ENCODE measurements at regions not wholly inside any gene's neighbourhood (a gene's known extent, or its start where the extent isn't known, plus 50 kb on each side); places are given as distances from the start of the nearest gene placed in this dataset.

DNA sequence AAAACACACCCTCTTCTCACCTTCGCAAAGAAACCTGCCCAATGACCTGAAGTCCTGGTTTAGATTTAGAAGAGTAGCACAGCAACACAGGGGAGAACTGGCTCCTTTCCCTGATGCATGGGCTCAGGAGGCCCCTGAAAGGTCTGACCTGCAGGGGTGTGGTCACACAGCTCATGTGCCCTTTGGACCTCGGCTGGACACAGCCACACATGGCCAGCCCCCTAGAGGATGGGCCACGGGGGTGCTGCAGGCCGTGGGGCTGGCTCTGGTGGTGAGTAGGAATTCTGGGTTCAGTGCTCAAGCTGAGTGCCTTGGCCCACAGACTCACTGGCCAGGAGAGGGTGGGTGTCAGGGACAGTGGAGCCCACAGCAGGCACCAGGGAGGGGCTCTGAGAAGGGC lies 118.5 kb upstream of the ADCY1 start:
- Histone ChIP-seq H3K27me3 (peaks cover 8% of the 10 kb centered on the region; the same call in 1 of the 2 replicates), H3K27ac (no peak overlapping the region), H3K9me3 (replicated peaks) (no peaks in the 10 kb centered on the region), H3K36me3 (no peaks in the 10 kb centered on the region), H3K4me3 (no peak overlapping the region), H3K4me1 (no peaks in the 10 kb centered on the region)
- no peak for DNase-seq

DNA sequence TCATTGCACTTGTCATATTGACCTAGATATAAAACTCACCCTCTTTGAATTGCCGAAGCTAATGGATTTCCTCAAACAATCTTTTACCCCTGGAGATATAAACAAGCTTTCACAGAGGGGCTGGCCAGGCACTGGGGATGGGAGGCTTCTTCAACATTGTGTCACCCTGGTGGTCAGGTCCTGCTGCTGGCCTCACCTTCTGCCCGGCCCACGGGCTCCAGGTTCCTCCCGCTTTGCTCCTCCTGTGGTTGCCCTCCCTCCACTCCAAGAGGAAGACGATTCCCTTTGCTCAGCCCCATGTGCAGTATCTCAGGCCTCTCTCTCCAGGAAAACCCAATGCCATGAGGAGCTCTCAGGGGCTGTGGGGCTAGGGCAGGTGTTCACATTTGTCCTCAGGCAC lies 118.1 kb upstream of the ADCY1 start:
- Histone ChIP-seq H3K9me3 (replicated peaks) (no peaks in the 10 kb centered on the region), H3K27ac (no peak overlapping the region), H3K4me3 (no peak overlapping the region), H3K36me3 (no peaks in the 10 kb centered on the region), H3K27me3 (peaks cover 8% of the 10 kb centered on the region; the same call in 1 of the 2 replicates), H3K4me1 (no peaks in the 10 kb centered on the region)
- no peak for DNase-seq

DNA sequence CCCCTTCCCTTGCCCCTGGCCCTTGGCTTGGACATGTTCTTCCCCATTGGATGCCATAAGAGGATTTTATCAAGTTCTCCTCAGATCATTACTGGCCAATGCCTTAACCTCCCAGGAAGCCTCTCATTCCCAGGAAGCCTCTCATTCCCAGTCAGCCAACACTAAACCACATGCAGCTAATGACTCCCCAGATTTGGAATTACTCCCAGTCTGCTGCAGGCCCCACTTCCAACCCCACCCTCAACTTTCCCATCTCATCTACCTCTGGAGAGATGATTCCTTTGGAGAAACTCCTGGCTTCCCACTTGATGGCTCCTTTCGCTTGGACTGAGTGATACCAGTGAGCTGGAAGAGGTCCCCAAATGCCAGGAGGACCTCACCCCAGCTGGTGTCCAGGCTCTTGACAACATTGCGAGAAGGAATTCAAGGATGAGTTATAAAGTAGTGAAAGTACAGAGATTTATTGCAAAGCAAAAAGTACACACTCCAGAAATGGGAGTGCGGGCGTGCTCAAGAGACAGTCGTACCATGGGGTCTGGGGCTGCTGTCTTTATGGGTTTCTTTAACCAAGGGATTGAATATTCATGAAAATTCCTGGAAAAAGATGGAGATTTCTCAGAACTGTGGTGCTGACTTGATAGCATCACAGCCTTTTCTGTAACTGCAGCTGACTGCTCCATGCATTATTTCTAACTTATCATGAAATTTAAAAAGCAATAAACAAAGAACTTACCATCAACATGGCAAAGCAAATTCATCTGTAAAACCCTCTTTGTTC lies 117.2 kb upstream of the ADCY1 start:
- Histone ChIP-seq H3K4me1 (no peaks in the 10 kb centered on the region), H3K36me3 (no peaks in the 10 kb centered on the region), H3K9me3 (replicated peaks) (no peaks in the 10 kb centered on the region), H3K4me3 (no peak overlapping the region), H3K27ac (no peak overlapping the region), H3K27me3 (peaks cover 8% of the 10 kb centered on the region; the same call in 1 of the 2 replicates)
- DNase-seq, result no peak

DNA sequence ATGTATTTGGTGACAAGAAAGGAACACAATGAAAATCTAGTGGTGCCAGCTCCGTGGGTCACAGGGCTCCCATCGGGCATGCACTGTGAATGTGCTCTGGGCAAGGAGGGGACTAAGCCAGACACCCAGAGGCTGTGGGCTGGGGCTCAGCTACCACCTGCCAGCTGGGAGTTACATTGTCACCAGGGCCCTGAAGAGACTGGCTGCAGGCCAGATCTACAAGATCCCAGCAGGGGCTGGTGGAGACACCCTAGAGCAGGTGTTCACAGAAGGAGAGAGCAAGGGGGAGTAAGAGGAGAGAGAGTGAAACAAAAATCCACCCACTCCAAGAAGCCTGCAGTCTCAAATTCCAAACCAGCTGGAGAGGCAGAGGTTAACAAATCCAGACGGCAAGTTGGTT lies 116.6 kb upstream of the ADCY1 start:
- Histone ChIP-seq H3K27ac (no peak overlapping the region), H3K9me3 (replicated peaks) (no peaks in the 10 kb centered on the region), H3K36me3 (no peaks in the 10 kb centered on the region), H3K27me3 (peaks cover 8% of the 10 kb centered on the region; the same call in 1 of the 2 replicates), H3K4me1 (no peaks in the 10 kb centered on the region), H3K4me3 (no peak overlapping the region)
- DNase-seq, result peak; percentile 50 to 79

DNA sequence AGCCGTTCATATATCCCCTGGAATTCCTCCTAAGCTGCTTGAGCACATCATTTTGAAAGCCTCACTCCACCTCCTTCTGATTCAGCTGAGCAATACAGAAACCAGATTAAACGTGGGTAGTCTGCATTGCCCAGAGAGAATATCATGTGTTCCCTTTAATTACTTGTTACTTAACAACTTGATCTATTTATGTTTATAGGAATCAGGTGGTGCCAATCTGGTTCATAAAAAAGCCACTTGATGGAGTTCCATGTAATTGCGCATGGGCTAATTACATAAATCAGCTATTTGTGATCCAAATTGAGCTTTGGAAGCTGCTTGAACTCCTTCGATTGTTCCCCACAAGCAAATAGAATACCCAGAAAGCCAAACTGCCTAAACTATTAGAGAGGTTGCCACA lies 114.7 kb upstream of the ADCY1 start:
- no peaks in the 10 kb centered on the region for H3K9me3 ChIP-seq (replicated peaks)
- no peak overlapping the region for H3K27ac ChIP-seq
- H3K36me3 ChIP-seq, result no peaks in the 10 kb centered on the region
- DNase-seq, result no peak
- H3K4me3 ChIP-seq, result no peak overlapping the region
- H3K4me1 ChIP-seq, result no peaks in the 10 kb centered on the region
- H3K27me3 ChIP-seq, result peaks cover 8% of the 10 kb centered on the region; the same call in 1 of the 2 replicates

DNA sequence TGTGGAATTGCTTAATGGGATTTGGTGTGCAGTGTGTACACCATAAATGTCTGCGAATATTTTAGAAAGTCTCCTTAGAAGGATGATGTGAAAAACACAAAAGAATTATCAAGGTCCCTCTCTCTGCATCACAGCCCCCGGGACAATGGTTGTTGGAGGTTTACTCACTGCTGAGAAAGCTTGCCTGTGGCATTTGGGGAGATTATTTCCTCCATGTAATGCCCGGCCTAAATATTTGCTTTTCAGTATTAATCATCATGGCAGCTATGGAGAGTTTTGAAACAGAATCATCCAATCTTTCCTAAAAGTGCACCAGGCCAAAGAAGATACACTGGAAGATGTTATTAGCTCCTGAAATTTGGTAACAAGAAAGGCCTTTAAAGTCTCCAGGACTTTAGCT lies 113.8 kb upstream of the ADCY1 start:
- no peaks in the 10 kb centered on the region for H3K9me3 ChIP-seq (replicated peaks)
- no peak overlapping the region for H3K27ac ChIP-seq
- no peaks in the 10 kb centered on the region for H3K36me3 ChIP-seq
- peaks cover 8% of the 10 kb centered on the region; the same call in 1 of the 2 replicates for H3K27me3 ChIP-seq
- DNase-seq, result no peak
- H3K4me1 ChIP-seq, result no peaks in the 10 kb centered on the region
- H3K4me3 ChIP-seq, result no peak overlapping the region

DNA sequence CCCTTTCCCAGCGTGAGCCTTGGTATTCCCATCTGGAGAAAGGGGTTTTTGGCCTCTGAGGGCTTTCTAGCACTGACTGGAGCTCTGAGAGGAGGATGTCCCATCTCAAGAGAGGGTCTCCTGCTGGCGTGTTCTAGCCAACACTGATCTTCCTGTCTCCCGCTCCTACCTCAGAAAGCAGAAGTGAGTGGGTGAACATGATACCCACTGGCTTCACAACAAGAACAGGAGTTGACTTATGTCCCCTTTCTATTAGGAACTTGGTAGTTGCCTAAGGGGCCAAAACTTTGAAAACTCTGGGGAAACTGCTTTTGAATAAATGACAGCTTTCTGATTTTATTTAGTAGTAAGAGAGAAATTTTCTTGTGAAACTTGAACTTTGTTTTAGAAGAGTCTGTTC lies 113.1 kb upstream of the ADCY1 start:
- DNase-seq, result no peak
- no peaks in the 10 kb centered on the region for H3K36me3 ChIP-seq
- peaks cover 4% of the 10 kb centered on the region; the same call in 1 of the 2 replicates for H3K27me3 ChIP-seq
- H3K27ac ChIP-seq, result no peak overlapping the region
- H3K4me3 ChIP-seq, result no peak overlapping the region
- no peaks in the 10 kb centered on the region for H3K9me3 ChIP-seq (replicated peaks)
- no peaks in the 10 kb centered on the region for H3K4me1 ChIP-seq

DNA sequence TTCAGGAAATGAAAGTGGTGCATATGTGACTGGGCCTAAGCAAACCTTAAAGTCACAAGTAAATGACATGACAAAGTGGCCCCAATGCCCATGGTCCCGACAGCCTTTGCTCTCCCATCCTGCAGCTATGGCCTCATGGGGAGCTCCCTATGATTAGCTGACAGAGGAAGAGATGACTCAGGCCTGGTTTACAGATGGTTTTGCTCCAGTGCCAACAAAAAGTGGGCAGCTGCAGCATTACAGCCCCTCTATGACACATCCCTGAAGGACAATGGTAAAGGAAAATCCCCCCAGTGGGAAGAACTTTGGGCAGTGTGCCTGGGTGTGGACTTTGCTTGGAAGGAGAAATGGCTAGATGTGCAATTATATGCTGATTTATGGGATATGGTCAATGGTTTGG lies 105.1 kb upstream of the ADCY1 start:
- no peak overlapping the region for H3K4me3 ChIP-seq
- no peak overlapping the region for H3K27ac ChIP-seq
- H3K27me3 ChIP-seq, result peaks cover 7% of the 10 kb centered on the region; the same call in 1 of the 2 replicates
- H3K9me3 ChIP-seq (replicated peaks), result no peaks in the 10 kb centered on the region
- H3K4me1 ChIP-seq, result no peaks in the 10 kb centered on the region; the same call in 1 of the 2 replicates
- H3K36me3 ChIP-seq, result no peaks in the 10 kb centered on the region
- no peak for DNase-seq

DNA sequence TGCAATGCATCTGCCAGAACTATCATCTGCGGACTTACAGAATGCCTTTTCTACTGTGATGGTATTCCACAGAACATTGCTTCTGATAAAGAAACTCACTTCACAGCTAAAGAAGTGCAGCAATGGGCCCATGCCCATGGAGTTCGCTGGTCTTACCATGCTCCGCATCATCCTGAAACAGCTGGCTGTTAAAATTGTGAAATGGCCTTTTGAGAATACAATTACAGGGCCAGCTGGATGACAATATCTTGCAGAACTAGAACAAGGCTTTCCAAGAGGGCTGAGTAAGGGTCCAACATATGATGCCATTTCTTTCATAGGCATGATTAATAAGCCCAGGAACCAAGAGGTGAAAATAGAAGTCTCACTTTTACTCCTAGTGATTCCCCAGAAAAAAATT lies 104.1 kb upstream of the ADCY1 start:
- Histone ChIP-seq H3K4me3 (no peak overlapping the region), H3K9me3 (replicated peaks) (no peaks in the 10 kb centered on the region), H3K27ac (no peak overlapping the region), H3K4me1 (no peaks in the 10 kb centered on the region; the same call in 1 of the 2 replicates), H3K27me3 (peaks cover 7% of the 10 kb centered on the region; the same call in 1 of the 2 replicates), H3K36me3 (no peaks in the 10 kb centered on the region)
- DNase-seq, result no peak

DNA sequence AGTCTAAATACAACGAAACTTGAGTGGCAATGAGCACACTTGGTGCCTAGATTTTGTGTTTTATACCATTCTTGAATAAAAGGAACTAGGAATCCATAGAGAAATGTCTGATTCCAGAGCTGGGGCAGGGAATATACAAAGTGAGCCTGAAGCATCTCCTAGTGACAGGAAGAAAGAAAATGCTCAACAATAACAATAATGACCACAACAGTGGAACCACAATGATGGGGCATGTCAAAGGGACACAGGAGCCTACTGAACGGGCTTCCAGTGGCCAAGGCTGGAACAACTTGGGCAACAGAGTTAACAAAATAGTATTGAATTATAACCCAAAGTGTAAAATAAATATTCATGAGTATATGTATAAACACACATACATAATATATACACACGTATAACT lies 94.4 kb upstream of the ADCY1 start:
- H3K9me3 ChIP-seq (replicated peaks), result 0 out of 2 replicates have a peak, but pooled peaks cover 3% of the 10 kb centered on the region
- no peaks in the 10 kb centered on the region for H3K36me3 ChIP-seq
- no peaks in the 10 kb centered on the region for H3K4me1 ChIP-seq
- H3K4me3 ChIP-seq, result no peak overlapping the region
- H3K27ac ChIP-seq, result no peak overlapping the region
- no peak for DNase-seq
- H3K27me3 ChIP-seq, result no peaks in the 10 kb centered on the region

DNA sequence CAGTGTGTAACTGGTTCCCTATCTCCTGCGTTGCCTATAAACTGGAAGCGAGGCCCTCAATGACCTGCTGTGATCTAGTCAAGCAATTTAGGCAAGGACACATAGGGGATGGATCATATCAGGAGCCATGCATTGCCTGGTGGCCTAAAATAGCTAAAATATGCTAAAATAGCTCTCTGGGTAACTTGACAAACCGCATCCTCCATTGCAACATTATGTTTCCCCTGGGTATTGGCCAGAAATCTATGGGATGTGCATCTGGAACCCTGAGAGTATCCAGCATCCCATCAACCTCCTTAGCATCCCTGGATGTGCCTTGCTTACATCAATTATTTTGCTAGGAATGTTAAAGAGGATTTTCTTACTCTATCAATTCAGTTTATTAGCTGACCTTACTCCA lies 91.7 kb upstream of the ADCY1 start:
- no peak overlapping the region for H3K4me3 ChIP-seq
- H3K36me3 ChIP-seq, result no peaks in the 10 kb centered on the region
- H3K27ac ChIP-seq, result no peak overlapping the region
- no peaks in the 10 kb centered on the region for H3K4me1 ChIP-seq
- DNase-seq, result no peak
- H3K9me3 ChIP-seq (replicated peaks), result 0 out of 2 replicates have a peak, but pooled peaks cover 3% of the 10 kb centered on the region
- H3K27me3 ChIP-seq, result peaks cover 7% of the 10 kb centered on the region

DNA sequence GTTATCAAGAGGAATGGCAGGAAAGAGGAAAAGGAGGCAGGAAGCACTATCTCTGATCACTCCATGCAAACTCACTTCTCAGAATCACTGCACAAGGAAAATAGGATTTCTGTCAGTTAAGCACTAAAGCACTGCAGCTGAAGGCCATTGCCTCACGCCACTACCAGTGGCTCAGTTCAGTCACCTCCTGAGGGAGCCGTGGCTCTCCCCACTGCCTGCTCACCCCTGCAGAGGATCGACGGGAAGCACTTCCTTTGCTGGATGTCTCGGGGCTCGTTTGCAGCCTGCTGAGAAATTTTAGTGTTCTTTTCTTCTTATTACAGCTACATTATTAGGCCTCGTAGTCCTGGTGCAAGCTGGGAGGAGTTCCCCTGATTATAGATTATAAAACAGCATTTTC lies 90.1 kb upstream of the ADCY1 start:
- Histone ChIP-seq H3K9me3 (replicated peaks) (0 out of 2 replicates have a peak, but pooled peaks cover 3% of the 10 kb centered on the region), H3K36me3 (no peaks in the 10 kb centered on the region), H3K4me3 (no peak overlapping the region), H3K27ac (no peak overlapping the region), H3K4me1 (no peaks in the 10 kb centered on the region), H3K27me3 (peaks cover 7% of the 10 kb centered on the region)
- DNase-seq, result no peak

DNA sequence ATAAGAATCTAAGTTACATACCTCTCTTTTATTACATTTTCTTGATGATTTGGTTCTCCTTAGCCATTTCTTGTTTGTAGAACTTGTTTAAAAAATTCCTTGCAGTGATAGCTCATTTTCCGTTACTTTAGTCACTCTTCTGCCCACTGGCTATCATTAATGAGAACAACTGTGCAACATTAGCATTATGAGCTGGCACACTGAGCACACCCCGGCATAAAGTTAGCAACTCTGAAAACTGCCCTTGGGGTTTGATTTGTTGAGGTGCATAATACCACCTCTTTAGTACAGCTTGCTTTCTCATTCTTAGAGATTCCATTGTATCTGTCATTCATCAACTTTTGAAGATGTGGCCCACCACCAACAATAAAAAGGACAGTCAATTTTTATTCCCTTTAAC lies 87.6 kb upstream of the ADCY1 start:
- H3K4me3 ChIP-seq, result no peak overlapping the region
- 0 out of 2 replicates have a peak, but pooled peaks cover 3% of the 10 kb centered on the region for H3K9me3 ChIP-seq (replicated peaks)
- no peak for DNase-seq
- peaks cover 7% of the 10 kb centered on the region for H3K27me3 ChIP-seq
- no peaks in the 10 kb centered on the region for H3K4me1 ChIP-seq
- H3K36me3 ChIP-seq, result no peaks in the 10 kb centered on the region
- no peak overlapping the region for H3K27ac ChIP-seq

DNA sequence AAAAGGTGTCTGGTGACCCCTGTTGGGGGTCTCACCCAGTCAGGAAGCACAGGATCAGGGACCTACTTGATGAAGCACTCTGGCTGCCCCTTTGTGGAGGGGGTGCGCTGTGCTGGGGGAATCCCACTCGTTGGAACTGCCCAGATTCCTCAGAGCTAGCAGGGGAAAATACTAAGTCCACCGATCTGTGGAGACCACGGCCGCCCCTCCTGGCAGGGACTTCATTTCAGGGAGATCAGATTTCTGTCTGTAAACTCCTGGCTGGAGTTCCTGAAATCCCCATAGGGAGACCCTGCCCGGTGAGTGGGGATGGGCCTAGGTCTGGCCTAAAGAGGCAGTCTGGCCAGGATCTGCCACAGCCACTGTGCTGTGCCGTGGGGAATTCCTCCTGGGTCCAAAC lies 79.3 kb upstream of the ADCY1 start:
- Histone ChIP-seq H3K36me3 (no peaks in the 10 kb centered on the region), H3K4me1 (no peaks in the 10 kb centered on the region), H3K4me3 (no peak overlapping the region), H3K27me3 (no peaks in the 10 kb centered on the region; the same call in 1 of the 2 replicates), H3K9me3 (replicated peaks) (no peaks in the 10 kb centered on the region), H3K27ac (no peak overlapping the region)
- DNase-seq, result no peak

DNA sequence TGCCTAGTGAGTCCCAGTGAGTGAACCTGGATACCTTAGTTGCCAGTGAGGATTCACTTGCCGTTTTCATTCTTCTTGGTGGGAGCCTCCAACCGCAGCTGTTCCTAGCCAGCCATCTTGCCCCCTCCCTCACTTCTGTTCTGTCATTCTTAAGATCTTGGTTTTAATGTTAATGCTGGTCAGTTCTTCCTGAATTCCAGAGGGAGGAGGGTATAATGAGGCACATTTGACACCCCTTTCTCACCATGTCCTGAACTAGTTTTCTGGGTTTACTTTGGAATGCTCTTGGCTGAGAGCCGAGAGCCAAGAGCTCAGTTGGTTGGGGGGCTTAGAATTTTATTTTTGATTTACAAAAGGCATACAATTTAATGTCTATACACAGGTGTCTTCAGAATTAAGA lies 78.5 kb upstream of the ADCY1 start:
- Histone ChIP-seq H3K27ac (no peak overlapping the region), H3K4me1 (no peaks in the 10 kb centered on the region), H3K4me3 (no peak overlapping the region), H3K9me3 (replicated peaks) (no peaks in the 10 kb centered on the region), H3K27me3 (no peaks in the 10 kb centered on the region; the same call in 1 of the 2 replicates), H3K36me3 (no peaks in the 10 kb centered on the region)
- DNase-seq, result no peak

DNA sequence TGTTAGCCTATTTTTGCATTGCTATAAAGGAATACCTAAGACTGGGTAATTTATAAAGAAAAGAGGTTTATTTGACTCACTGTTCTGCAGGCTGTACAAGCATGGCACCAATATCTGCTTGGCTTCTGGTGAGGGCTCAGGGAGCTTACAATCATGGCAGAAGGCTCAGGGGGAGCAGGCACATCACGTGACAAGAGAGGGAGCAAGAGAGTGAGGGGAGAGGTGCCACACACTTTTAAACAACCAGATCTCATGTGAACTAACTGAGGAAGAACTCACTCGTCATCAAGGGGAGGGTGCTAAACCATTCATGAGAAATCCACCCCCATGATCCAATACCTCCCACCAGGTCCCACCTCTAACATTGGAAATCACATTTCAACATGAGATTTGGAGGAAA lies 73.9 kb upstream of the ADCY1 start:
- no peak for DNase-seq
- Histone ChIP-seq H3K9me3 (replicated peaks) (no peaks in the 10 kb centered on the region), H3K4me3 (no peak overlapping the region)

More for the DNA sequence above, 73.9 kb upstream of the ADCY1 start:
- no peaks in the 10 kb centered on the region for H3K27me3 ChIP-seq
- no peaks in the 10 kb centered on the region for H3K36me3 ChIP-seq
- no peak overlapping the region for H3K27ac ChIP-seq
- H3K4me1 ChIP-seq, result no peaks in the 10 kb centered on the region

Measured in SJCRH30 (cell line).